HG03108 (cell line): ENCODE measurements at regions not wholly inside any gene's neighbourhood (a gene's known extent, or its start where the extent isn't known, plus 50 kb on each side); places are given as distances from the start of the nearest gene placed in this dataset.
"Not testable (repeated sequence)": the region's sequence is repeated elsewhere in the genome, so short reads cannot be mapped to it uniquely, and the experiment has no call there.

Experiments
- ATAC-seq: cut with Tn5 transposase; IDR thresholded peaks from one replicate; pipeline ENCODE4 v1.9.1; 2021; ENCODE audit warnings: moderate library complexity; ENCODE audit not compliant: unreplicated experiment

- no peak for ATAC-seq
Measured at GRCh38 chrX:73963682-73964081, 111.2 kb upstream of the XIST start.

DNA sequence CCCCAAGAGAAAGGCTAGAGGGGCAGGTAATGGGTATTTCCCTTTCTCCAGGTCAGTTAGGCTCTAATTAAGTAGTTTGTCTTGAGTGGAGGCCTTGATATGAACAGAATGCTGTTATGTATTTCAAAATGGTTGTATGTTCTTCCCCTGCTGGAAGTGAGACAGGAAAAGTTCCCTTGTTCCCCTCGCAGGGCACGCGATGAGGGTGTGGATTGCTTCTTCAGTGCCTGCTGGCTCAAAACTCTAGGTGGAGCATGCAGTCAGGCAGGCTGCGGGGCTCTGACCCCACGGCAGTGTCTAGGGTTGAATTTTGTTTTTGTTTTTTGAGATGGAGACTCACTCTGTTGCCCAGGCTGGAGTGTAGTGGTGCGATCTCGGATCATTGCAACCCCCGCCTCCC is 110.4 kb upstream of the XIST start:
- ATAC-seq = no peak

GRCh38 chrX:73961867-73962266 is 109.4 kb upstream of the XIST start:
- ATAC-seq = not testable (repeated sequence)

DNA sequence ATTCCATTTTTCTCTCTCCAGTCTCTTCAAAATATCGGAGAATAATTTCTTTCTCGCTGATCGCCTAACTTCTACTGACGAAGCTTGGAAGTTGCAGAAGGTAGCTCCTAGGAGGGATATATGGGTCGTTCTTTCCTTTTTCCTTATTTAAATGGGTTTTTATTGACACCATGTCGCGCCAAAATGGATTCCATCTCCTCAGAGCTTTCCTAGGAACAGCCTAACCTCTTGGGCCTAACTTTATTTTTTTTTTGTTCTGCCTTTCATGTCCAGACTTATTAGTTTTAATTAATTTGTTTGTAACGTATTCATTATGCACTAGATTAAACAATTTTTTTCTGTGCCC is 92.0 kb upstream of the XIST start:
- ATAC-seq = no peak

DNA sequence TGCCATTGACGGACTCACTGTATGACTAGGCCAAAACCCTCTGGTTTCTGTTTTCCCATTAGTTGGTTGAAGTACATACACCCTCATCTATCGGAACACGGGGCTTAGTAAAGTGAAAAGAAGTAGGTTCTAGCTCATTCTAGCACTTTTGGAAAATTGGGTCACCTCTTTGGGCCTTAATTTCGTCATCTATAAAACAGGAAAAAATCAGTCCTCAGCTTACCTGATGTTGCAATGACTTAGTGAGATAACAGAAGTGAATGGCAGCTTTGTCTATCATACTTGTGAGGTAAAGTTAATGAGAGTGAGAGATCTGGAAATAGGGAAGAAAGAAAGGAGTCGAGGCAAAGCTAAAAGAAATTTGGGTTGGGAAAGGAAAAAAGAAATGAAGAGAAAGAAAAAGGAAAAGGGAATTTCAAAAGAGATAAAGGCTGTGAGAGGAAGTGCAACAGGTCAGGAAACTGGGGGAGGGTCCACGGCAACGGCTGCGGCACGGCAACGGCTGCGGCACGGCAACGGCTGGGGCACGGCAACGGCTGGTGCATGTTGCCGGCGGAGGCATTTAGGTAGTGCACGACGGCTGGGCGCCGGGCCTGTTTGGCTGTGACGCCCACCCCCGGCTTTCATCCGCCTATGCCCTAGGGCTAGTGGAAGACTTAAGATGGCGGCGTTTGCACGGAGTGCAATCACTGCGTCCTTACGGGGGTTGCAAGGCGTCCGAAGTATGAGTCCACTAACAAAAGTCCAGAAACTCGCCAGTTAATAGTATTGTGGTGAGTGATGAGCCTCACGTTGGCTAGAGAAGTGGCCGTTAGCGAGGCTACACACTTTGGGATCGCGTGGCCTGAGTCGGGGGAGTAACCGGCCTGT is 91.4 kb upstream of the XIST start:
- ATAC-seq = peak; percentile 99

- ATAC-seq = no peak
Measured at GRCh38 chrX:73940893-73941470, 88.5 kb upstream of the XIST start.

DNA sequence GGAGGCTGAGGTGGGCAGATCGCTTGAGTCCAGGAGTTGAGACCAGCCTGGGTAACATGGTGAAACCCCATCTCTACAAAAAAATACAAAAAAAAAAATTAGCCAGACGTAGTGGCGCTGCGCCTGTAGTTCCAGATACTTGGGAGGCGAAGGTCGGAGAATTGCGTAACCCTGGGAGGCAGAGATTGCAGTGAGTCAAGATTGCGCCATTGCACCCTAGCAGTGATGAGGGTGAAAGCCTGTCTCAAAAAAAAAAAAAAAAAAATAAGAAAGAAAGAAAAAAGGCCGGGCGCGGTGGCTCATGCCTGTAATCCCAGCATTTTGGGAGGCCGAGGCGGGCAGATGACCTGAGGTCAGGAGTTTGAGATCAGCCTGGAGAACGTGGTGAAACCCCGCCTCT is 85.3 kb upstream of the XIST start:
- not testable (repeated sequence) for ATAC-seq

DNA sequence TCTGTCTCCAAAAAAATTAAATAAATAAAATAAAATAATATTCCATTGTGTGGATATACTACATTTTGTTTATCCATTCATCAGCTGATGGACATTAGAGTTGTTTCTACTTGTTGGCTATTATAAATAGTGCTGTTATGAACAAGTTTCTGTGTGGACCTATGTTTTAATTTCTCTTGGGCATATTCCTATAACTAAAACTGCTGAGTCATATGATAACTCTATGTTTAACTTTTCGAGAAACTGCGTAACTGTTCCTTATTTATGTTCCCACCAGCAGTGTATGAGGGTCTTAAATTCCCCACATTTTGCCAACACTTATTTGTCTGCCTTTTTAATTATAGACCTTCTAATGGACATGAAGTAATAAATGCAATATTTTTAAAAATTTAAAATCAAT is 80.0 kb upstream of the XIST start:
- no peak for ATAC-seq

GRCh38 chrX:73930300-73930699 is 77.8 kb upstream of the XIST start:
- no peak for ATAC-seq

GRCh38 chrX:73922856-73923455 is 70.4 kb upstream of the XIST start:
- no peak for ATAC-seq

GRCh38 chrX:73916931-73917667 is 64.6 kb upstream of the XIST start:
- no peak for ATAC-seq

- ATAC-seq = no peak
Measured at GRCh38 chrX:73916489-73916888, 64.0 kb upstream of the XIST start.

- ATAC-seq = not testable (repeated sequence)
Measured at GRCh38 chrX:73914792-73915191, 62.3 kb upstream of the XIST start.

- no peak for ATAC-seq
Measured at GRCh38 chrX:73913580-73913979, 61.1 kb upstream of the XIST start.

DNA sequence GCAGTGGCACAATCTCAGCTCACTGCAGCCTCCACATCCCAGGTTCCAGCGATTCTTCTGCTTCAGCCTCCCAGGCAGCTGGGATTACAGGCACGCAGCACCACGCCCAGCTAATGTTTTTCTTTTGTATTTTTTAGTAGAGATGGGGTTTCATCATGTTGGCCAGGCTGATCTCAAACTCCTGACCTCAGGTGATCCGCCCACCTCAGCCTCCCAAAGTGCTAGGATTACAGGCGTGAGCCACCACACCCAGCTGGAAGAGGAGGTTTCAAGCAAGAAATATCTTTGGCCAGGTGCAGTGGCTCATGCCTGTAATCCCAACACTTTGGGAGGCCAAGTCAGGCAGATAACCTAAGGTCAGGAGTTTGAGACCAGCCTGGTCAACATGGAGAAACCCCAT is 59.4 kb upstream of the XIST start:
- ATAC-seq = not testable (repeated sequence)

GRCh38 chrX:73905749-73906374 is 53.3 kb upstream of the XIST start:
- not testable (repeated sequence) for ATAC-seq

DNA sequence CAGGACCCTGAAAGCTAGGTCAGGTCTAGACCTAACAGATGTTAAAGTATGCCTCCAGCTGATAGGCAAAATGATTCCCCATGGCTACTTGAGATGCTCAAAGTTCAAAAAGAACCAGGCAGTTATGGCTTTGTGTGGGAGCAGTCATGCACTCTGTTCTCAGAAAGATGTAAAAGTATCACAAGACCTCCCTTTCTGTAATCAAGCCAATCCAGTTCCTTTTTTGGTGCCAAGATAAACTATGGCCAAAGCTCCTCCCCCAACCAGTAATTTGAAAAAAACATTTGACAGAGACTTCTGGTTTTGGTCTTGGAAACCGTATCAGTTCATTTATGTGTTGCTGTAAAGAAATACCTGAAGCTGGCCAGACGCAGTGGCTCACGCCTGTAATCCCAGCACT is 51.4 kb upstream of the XIST start:
- ATAC-seq = no peak
